ENCODE measurements at regions not wholly inside any gene's neighbourhood (a gene's known extent, or its start where the extent isn't known, plus 50 kb on each side); places are given as distances from the start of the nearest gene placed in this dataset.

GRCh38 chr9:107994648-107995047 is 505.1 kb upstream of the KLF4 start:
- Histone ChIP-seq H3K36me3 (ENCODE audit: low read depth, low read length) (no peaks in the 10 kb centered on the region), H3K9me2 (replicated peaks; ENCODE audit: low read length) (no peaks in the 10 kb centered on the region), H3K27me3 (ENCODE audit: low read length) (no peaks in the 10 kb centered on the region), H3K79me2 (ENCODE audit: low read length) (no peaks in the 10 kb centered on the region), H4K20me1 (ENCODE audit: low read length) (no peaks in the 10 kb centered on the region), H3K4me1 (ENCODE audit: insufficient read depth, low read length) (no peaks in the 10 kb centered on the region), H3F3A (ENCODE audit: low read length, unreplicated experiment) (no peaks in the 10 kb centered on the region), H3K27ac (ENCODE audit: low read length) (no peak overlapping the region), H3K4me2 (ENCODE audit: low read length) (no peak overlapping the region), H2AFZ (ENCODE audit: low read length) (no peak overlapping the region), H3K9ac (ENCODE audit: low read length) (no peak overlapping the region), H3K9me3 (ENCODE audit: low read length) (no peaks in the 10 kb centered on the region), H3K4me3 (ENCODE audit: low read length) (no peak overlapping the region)
- no peak for ATAC-seq
- ChIA-PET CTCF (no interaction called here), POLR2A (ENCODE audit: unreplicated experiment) (no interaction called here)
- intact Hi-C loops (cut with micrococcal nuclease), result no loop called here
- BruUV-seq (replicated peaks), result no TSS peak
- TF ChIP-seq, protein P1, sequence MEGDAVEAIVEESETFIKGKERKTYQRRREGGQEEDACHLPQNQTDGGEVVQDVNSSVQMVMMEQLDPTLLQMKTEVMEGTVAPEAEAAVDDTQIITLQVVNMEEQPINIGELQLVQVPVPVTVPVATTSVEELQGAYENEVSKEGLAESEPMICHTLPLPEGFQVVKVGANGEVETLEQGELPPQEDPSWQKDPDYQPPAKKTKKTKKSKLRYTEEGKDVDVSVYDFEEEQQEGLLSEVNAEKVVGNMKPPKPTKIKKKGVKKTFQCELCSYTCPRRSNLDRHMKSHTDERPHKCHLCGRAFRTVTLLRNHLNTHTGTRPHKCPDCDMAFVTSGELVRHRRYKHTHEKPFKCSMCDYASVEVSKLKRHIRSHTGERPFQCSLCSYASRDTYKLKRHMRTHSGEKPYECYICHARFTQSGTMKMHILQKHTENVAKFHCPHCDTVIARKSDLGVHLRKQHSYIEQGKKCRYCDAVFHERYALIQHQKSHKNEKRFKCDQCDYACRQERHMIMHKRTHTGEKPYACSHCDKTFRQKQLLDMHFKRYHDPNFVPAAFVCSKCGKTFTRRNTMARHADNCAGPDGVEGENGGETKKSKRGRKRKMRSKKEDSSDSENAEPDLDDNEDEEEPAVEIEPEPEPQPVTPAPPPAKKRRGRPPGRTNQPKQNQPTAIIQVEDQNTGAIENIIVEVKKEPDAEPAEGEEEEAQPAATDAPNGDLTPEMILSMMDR (conservative IDR thresholded peaks at IDR 0.05; ENCODE audit: low read depth, low read length), result no peak
- TF ChIP-seq EZH2 (IDR thresholded peaks at IDR 0.05; ENCODE audit: low read length, unreplicated experiment) (no peak), EZH2phosphoT487 (IDR thresholded peaks at IDR 0.05; ENCODE audit: borderline replicate concordance, low read length) (no peak)
- no peak for DNase-seq

DNA sequence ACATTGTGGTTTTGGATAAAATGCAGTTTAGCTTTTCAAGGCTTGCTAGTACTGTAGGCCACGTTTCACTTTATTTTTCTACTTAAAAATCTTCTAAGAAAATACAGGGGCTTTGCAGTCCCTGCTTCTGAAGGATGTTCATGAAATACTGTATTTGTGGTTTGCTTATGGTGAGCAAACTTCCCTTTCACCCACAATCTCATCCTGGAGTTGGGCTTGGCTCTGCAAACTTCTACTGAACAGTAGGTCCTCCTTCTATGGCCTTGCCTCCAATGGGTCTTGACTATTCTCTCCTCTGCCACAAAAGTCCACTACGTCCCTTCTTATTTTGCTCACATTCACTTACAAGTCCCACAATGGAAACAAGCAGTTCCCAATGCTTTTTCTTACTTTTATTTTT is 502.7 kb upstream of the KLF4 start:
- Histone ChIP-seq H3K36me3 (ENCODE audit: low read depth, low read length) (no peaks in the 10 kb centered on the region), H3K9me3 (ENCODE audit: low read length) (no peaks in the 10 kb centered on the region), H3K9ac (ENCODE audit: low read length) (no peak overlapping the region), H2AFZ (ENCODE audit: low read length) (no peak overlapping the region), H3F3A (ENCODE audit: low read length, unreplicated experiment) (no peaks in the 10 kb centered on the region), H3K79me2 (ENCODE audit: low read length) (no peaks in the 10 kb centered on the region), H3K4me2 (ENCODE audit: low read length) (no peak overlapping the region), H4K20me1 (ENCODE audit: low read length) (no peaks in the 10 kb centered on the region), H3K27me3 (ENCODE audit: low read length) (no peaks in the 10 kb centered on the region), H3K27ac (ENCODE audit: low read length) (no peak overlapping the region), H3K4me1 (ENCODE audit: insufficient read depth, low read length) (no peaks in the 10 kb centered on the region), H3K4me3 (ENCODE audit: low read length) (no peak overlapping the region), H3K9me2 (replicated peaks; ENCODE audit: low read length) (no peaks in the 10 kb centered on the region)
- TF ChIP-seq, protein P1 (conservative IDR thresholded peaks at IDR 0.05; ENCODE audit: low read depth, low read length), result no peak
- TF ChIP-seq EZH2 (IDR thresholded peaks at IDR 0.05; ENCODE audit: low read length, unreplicated experiment) (no peak), EZH2phosphoT487 (IDR thresholded peaks at IDR 0.05; ENCODE audit: borderline replicate concordance, low read length) (no peak)
- intact Hi-C loops (cut with micrococcal nuclease), result no loop called here
- ChIA-PET POLR2A (ENCODE audit: unreplicated experiment) (no interaction called here), CTCF (no interaction called here)
- ATAC-seq (no peak), DNase-seq (no peak)
- no TSS peak for BruUV-seq (replicated peaks)

GRCh38 chr9:107991581-107991980 is 502.0 kb upstream of the KLF4 start:
- Histone ChIP-seq H3F3A (ENCODE audit: low read length, unreplicated experiment) (no peaks in the 10 kb centered on the region), H3K9me2 (replicated peaks; ENCODE audit: low read length) (no peaks in the 10 kb centered on the region), H3K9ac (ENCODE audit: low read length) (no peak overlapping the region), H3K4me1 (ENCODE audit: insufficient read depth, low read length) (no peaks in the 10 kb centered on the region), H2AFZ (ENCODE audit: low read length) (no peak overlapping the region), H4K20me1 (ENCODE audit: low read length) (no peaks in the 10 kb centered on the region), H3K27ac (ENCODE audit: low read length) (no peak overlapping the region), H3K79me2 (ENCODE audit: low read length) (no peaks in the 10 kb centered on the region), H3K4me2 (ENCODE audit: low read length) (no peak overlapping the region), H3K36me3 (ENCODE audit: low read depth, low read length) (no peaks in the 10 kb centered on the region), H3K27me3 (ENCODE audit: low read length) (no peaks in the 10 kb centered on the region), H3K9me3 (ENCODE audit: low read length) (no peaks in the 10 kb centered on the region), H3K4me3 (ENCODE audit: low read length) (no peak overlapping the region)
- CTCF ChIA-PET, result no interaction called here
- DNase-seq, result no peak
- intact Hi-C loops (cut with micrococcal nuclease), result no loop called here
- POLR2A ChIA-PET (ENCODE audit: unreplicated experiment), result no interaction called here
- ATAC-seq, result no peak
- TF ChIP-seq, protein P1 (conservative IDR thresholded peaks at IDR 0.05; ENCODE audit: low read depth, low read length), result no peak
- TF ChIP-seq EZH2 (IDR thresholded peaks at IDR 0.05; ENCODE audit: low read length, unreplicated experiment), result no peak
- TF ChIP-seq EZH2phosphoT487 (IDR thresholded peaks at IDR 0.05; ENCODE audit: borderline replicate concordance, low read length), result no peak
- no TSS peak for BruUV-seq (replicated peaks)
